ENCODE measurements at regions not wholly inside any gene's neighbourhood (a gene's known extent, or its start where the extent isn't known, plus 50 kb on each side); places are given as distances from the start of the nearest gene placed in this dataset.

DNA sequence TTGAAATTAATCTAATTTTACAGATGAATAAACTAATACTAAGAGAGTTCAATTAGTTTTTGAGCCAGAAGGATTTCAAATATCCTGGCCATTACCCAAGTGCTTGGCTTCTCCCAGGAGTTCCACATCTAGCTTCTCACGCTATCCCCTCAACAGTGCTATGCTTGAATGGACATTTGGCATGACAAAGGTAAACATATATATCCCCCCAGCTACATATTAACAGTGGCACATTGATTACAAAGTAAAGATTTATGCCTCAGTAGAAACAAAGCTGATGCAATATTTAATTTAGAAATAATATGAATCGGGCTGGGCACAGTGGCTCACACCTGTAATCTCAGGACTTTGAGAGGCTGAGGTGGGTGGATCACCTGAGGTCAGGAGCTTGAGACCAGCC, 434.6 kb upstream of the PRMT6 start:
- no peaks in the 10 kb centered on the region for H3K36me3 ChIP-seq (ENCODE audit: insufficient read depth, low read length)
- no peaks in the 10 kb centered on the region for H3K79me2 ChIP-seq (ENCODE audit: insufficient read depth, low read length)
- no peak overlapping the region for H2AFZ ChIP-seq (ENCODE audit: low read depth, low read length)
- no peak overlapping the region for H3K9ac ChIP-seq (ENCODE audit: low read depth, low read length)
- no peak overlapping the region for H3K4me2 ChIP-seq (ENCODE audit: insufficient read depth, low read length)
- no peak for TF ChIP-seq EZH2 (IDR thresholded peaks at IDR 0.05; ENCODE audit: borderline replicate concordance, low read depth, low read length, severe bottlenecking)
- TF ChIP-seq, protein P1, sequence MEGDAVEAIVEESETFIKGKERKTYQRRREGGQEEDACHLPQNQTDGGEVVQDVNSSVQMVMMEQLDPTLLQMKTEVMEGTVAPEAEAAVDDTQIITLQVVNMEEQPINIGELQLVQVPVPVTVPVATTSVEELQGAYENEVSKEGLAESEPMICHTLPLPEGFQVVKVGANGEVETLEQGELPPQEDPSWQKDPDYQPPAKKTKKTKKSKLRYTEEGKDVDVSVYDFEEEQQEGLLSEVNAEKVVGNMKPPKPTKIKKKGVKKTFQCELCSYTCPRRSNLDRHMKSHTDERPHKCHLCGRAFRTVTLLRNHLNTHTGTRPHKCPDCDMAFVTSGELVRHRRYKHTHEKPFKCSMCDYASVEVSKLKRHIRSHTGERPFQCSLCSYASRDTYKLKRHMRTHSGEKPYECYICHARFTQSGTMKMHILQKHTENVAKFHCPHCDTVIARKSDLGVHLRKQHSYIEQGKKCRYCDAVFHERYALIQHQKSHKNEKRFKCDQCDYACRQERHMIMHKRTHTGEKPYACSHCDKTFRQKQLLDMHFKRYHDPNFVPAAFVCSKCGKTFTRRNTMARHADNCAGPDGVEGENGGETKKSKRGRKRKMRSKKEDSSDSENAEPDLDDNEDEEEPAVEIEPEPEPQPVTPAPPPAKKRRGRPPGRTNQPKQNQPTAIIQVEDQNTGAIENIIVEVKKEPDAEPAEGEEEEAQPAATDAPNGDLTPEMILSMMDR (IDR thresholded peaks at IDR 0.05; ENCODE audit: borderline replicate concordance, extremely low read depth, low read length, poor library complexity, severe bottlenecking) = no peak
- H3K9me3 ChIP-seq (ENCODE audit: insufficient read depth, low read length, severe bottlenecking) = no peaks in the 10 kb centered on the region
- ATAC-seq (ENCODE audit: insufficient read depth, low read depth) = no peak
- DNase-seq = no peak
- H3K27ac ChIP-seq (ENCODE audit: low read length) = no peak overlapping the region
- H3K4me3 ChIP-seq (ENCODE audit: low read depth in 1 of 2, low read length in 2 of 2) = no peak overlapping the region
- no peaks in the 10 kb centered on the region for H4K20me1 ChIP-seq (ENCODE audit: insufficient read depth, low read length)
- no peaks in the 10 kb centered on the region for H3K4me1 ChIP-seq (ENCODE audit: insufficient read depth, low read length)
- H3K27me3 ChIP-seq (ENCODE audit: insufficient read depth, low read length, poor library complexity) = no peaks in the 10 kb centered on the region

DNA sequence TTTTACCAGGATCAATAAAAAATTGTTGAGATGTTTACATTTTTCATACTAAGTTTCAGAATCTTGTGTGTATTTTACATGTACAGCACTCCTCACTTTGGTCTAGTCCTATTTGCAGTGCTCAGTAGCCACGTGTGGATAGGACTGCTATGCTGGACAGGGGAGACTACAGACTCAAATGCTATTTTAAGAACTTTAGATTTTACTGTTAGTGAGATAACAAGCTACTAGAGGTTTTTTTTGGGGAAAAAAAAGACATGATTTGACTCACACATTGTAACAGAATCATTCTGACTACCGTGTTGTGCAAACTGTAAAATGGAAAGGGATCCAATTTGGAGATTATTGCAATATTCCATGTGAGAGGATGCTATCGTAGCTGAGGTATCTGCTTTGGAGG, 418.9 kb upstream of the PRMT6 start:
- no peaks in the 10 kb centered on the region for H3K27me3 ChIP-seq (ENCODE audit: insufficient read depth, low read length, poor library complexity)
- TF ChIP-seq EZH2 (IDR thresholded peaks at IDR 0.05; ENCODE audit: borderline replicate concordance, low read depth, low read length, severe bottlenecking) = no peak
- TF ChIP-seq, protein P1 (IDR thresholded peaks at IDR 0.05; ENCODE audit: borderline replicate concordance, extremely low read depth, low read length, poor library complexity, severe bottlenecking) = no peak
- H4K20me1 ChIP-seq (ENCODE audit: insufficient read depth, low read length) = no peaks in the 10 kb centered on the region
- no peak for DNase-seq
- H2AFZ ChIP-seq (ENCODE audit: low read depth, low read length) = no peak overlapping the region
- no peaks in the 10 kb centered on the region for H3K36me3 ChIP-seq (ENCODE audit: insufficient read depth, low read length)
- H3K9me3 ChIP-seq (ENCODE audit: insufficient read depth, low read length, severe bottlenecking) = no peaks in the 10 kb centered on the region
- ATAC-seq (ENCODE audit: insufficient read depth, low read depth) = no peak
- H3K4me3 ChIP-seq (ENCODE audit: low read depth in 1 of 2, low read length in 2 of 2) = no peak overlapping the region
- no peaks in the 10 kb centered on the region for H3K4me1 ChIP-seq (ENCODE audit: insufficient read depth, low read length)
- H3K27ac ChIP-seq (ENCODE audit: low read length) = no peak overlapping the region
- no peak overlapping the region for H3K9ac ChIP-seq (ENCODE audit: low read depth, low read length)
- H3K4me2 ChIP-seq (ENCODE audit: insufficient read depth, low read length) = no peak overlapping the region
- no peaks in the 10 kb centered on the region for H3K79me2 ChIP-seq (ENCODE audit: insufficient read depth, low read length)

DNA sequence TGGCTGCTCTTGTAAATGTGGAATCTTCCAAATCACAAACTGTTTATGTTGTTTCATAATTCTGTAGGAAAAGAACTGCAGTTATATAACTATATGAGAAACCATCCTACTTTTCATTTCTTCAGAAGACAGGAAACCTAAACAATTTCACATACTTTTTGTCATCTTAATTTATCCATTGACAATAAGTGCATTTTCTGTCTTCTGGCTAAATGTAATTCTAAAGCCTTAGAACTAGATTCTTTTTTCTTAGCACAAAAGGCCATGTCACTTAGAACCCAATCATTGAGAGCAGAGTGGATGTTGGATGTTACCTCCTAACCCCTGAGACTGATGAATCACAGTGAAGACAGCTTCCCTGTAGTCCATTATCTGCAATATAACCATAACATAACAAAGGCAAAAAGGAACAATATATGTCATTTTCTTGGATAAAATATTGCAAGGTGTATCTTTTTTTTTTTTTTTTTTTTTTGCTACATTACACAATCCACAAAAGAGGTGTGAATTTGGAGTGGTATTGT, 410.2 kb upstream of the PRMT6 start:
- Histone ChIP-seq H4K20me1 (ENCODE audit: insufficient read depth, low read length) (no peaks in the 10 kb centered on the region), H3K79me2 (ENCODE audit: insufficient read depth, low read length) (no peaks in the 10 kb centered on the region), H3K4me1 (ENCODE audit: insufficient read depth, low read length) (no peaks in the 10 kb centered on the region), H2AFZ (ENCODE audit: low read depth, low read length) (no peak overlapping the region), H3K9me3 (ENCODE audit: insufficient read depth, low read length, severe bottlenecking) (no peaks in the 10 kb centered on the region), H3K4me2 (ENCODE audit: insufficient read depth, low read length) (no peak overlapping the region), H3K27me3 (ENCODE audit: insufficient read depth, low read length, poor library complexity) (no peaks in the 10 kb centered on the region), H3K27ac (ENCODE audit: low read length) (no peak overlapping the region), H3K9ac (ENCODE audit: low read depth, low read length) (no peak overlapping the region), H3K4me3 (ENCODE audit: low read depth in 1 of 2, low read length in 2 of 2) (no peak overlapping the region), H3K36me3 (ENCODE audit: insufficient read depth, low read length) (no peaks in the 10 kb centered on the region)
- no peak for ATAC-seq (ENCODE audit: insufficient read depth, low read depth)
- TF ChIP-seq, protein P1 (IDR thresholded peaks at IDR 0.05; ENCODE audit: borderline replicate concordance, extremely low read depth, low read length, poor library complexity, severe bottlenecking) = no peak
- no peak for TF ChIP-seq EZH2 (IDR thresholded peaks at IDR 0.05; ENCODE audit: borderline replicate concordance, low read depth, low read length, severe bottlenecking)
- no peak for DNase-seq

DNA sequence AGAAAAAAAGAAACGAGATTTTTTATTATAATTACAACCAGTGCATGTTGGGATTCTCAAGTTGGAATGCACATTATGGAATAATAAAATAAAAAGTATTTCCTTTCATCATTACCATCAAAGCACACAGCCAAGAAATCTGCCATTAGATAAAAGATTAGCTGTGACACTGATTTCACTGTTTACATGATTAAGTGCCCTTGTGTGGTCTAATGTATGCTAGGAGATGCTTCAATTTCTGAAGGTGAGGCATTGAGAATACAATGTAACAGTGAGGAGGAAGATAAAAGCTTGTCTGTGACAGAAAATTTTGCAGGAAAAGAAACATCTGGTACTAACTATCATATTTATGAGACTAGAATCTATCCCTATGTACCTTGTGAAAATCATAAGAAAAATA, 409.7 kb upstream of the PRMT6 start:
- Histone ChIP-seq H3K36me3 (ENCODE audit: insufficient read depth, low read length) (no peaks in the 10 kb centered on the region), H3K79me2 (ENCODE audit: insufficient read depth, low read length) (no peaks in the 10 kb centered on the region), H3K4me3 (ENCODE audit: low read depth in 1 of 2, low read length in 2 of 2) (no peak overlapping the region), H3K27me3 (ENCODE audit: insufficient read depth, low read length, poor library complexity) (no peaks in the 10 kb centered on the region), H3K4me2 (ENCODE audit: insufficient read depth, low read length) (no peak overlapping the region), H3K9ac (ENCODE audit: low read depth, low read length) (no peak overlapping the region), H2AFZ (ENCODE audit: low read depth, low read length) (no peak overlapping the region), H4K20me1 (ENCODE audit: insufficient read depth, low read length) (no peaks in the 10 kb centered on the region), H3K27ac (ENCODE audit: low read length) (no peak overlapping the region), H3K9me3 (ENCODE audit: insufficient read depth, low read length, severe bottlenecking) (no peaks in the 10 kb centered on the region), H3K4me1 (ENCODE audit: insufficient read depth, low read length) (no peaks in the 10 kb centered on the region)
- no peak for DNase-seq
- ATAC-seq (ENCODE audit: insufficient read depth, low read depth) = no peak
- no peak for TF ChIP-seq EZH2 (IDR thresholded peaks at IDR 0.05; ENCODE audit: borderline replicate concordance, low read depth, low read length, severe bottlenecking)
- TF ChIP-seq, protein P1 (IDR thresholded peaks at IDR 0.05; ENCODE audit: borderline replicate concordance, extremely low read depth, low read length, poor library complexity, severe bottlenecking) = no peak
